Kidney epithelial cell (primary cell): ENCODE measurements at regions not wholly inside any gene's neighbourhood (a gene's known extent, or its start where the extent isn't known, plus 50 kb on each side); places are given as distances from the start of the nearest gene placed in this dataset.

Experiments used
- DNase-seq: peaks from one replicate; pipeline ENCODE4 v3.0.0-alpha.2; 2010; ENCODE audit warnings: low read depth
- H3K27me3 ChIP-seq: 2 replicates; pipeline ENCODE4 v1.6.0; 2011; ENCODE audit warnings: low read length; ENCODE audit not compliant: control insufficient read depth, insufficient read depth
- H3K36me3 ChIP-seq: 2 replicates; pipeline ENCODE4 v1.5.1; 2011; ENCODE audit warnings: low read length; ENCODE audit not compliant: control insufficient read depth, insufficient read depth
- H3K4me3 ChIP-seq: 2 replicates; pipeline ENCODE4 v1.5.1; 2011; ENCODE audit warnings: low read depth, mild to moderate bottlenecking, control low read depth, low read length
- TF ChIP-seq, protein P1 (sequence below): IDR thresholded peaks from 2 replicates; pipeline ENCODE4 v1.5.1; 2011; ENCODE audit warnings: mild to moderate bottlenecking, moderate library complexity, low read length, control low read depth, inconsistent platforms; ENCODE audit not compliant: insufficient read depth, poor library complexity, severe bottlenecking

DNA sequence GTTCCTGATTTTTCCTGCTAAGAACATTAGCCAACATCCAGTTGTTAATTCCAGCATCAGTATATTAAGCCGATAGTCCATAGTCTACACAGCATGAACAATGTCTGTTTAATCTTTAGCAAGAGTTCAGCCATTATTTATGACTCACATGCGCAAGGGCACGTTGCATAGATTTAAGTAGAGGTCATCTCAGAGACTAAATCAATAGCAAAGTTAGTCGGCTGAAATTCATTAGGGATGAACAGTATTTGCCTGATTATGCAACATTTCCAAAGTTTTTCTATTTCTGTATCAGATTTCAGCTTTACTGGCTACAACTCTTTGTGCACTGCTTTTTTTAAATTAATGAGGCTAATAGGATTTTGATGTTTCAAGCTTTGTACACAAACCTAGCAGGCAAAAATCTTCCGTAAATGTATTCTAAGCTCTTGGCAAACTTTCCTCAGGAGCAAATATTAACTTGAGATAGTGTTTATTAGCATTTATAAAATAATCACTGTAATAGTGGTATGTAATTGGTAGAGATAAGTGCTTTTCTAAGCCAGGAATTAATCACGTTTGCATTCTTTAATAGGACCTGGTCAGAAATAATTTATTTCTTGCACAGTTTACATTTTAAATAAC is 578.7 kb upstream of the ID2 start:
- no peak for DNase-seq
- no peaks in the 10 kb centered on the region for H3K27me3 ChIP-seq
- H3K36me3 ChIP-seq: no peaks in the 10 kb centered on the region
- no peak overlapping the region for H3K4me3 ChIP-seq
- TF ChIP-seq, protein P1, sequence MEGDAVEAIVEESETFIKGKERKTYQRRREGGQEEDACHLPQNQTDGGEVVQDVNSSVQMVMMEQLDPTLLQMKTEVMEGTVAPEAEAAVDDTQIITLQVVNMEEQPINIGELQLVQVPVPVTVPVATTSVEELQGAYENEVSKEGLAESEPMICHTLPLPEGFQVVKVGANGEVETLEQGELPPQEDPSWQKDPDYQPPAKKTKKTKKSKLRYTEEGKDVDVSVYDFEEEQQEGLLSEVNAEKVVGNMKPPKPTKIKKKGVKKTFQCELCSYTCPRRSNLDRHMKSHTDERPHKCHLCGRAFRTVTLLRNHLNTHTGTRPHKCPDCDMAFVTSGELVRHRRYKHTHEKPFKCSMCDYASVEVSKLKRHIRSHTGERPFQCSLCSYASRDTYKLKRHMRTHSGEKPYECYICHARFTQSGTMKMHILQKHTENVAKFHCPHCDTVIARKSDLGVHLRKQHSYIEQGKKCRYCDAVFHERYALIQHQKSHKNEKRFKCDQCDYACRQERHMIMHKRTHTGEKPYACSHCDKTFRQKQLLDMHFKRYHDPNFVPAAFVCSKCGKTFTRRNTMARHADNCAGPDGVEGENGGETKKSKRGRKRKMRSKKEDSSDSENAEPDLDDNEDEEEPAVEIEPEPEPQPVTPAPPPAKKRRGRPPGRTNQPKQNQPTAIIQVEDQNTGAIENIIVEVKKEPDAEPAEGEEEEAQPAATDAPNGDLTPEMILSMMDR: no peak

DNA sequence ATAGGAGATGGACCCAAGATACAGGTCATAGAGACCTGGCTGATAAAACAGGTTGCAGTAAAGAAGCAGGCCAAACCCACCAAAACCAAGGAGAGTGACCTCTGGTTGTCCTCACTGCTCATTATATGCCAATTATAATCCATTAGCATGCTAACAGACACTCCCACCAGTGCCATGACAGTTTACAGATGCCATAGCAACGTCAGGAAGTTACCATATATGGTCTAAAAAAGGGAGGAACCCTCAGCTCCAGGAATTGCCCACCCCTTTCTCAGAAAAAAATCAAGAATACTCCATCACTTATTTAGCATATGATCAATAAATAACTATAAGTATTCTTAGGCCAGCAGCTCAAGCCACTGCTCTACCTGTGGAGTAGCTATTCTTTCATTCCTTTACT is 574.7 kb upstream of the ID2 start:
- no peaks in the 10 kb centered on the region for H3K36me3 ChIP-seq
- TF ChIP-seq, protein P1: no peak
- DNase-seq: no peak
- no peak overlapping the region for H3K4me3 ChIP-seq
- no peaks in the 10 kb centered on the region for H3K27me3 ChIP-seq

DNA sequence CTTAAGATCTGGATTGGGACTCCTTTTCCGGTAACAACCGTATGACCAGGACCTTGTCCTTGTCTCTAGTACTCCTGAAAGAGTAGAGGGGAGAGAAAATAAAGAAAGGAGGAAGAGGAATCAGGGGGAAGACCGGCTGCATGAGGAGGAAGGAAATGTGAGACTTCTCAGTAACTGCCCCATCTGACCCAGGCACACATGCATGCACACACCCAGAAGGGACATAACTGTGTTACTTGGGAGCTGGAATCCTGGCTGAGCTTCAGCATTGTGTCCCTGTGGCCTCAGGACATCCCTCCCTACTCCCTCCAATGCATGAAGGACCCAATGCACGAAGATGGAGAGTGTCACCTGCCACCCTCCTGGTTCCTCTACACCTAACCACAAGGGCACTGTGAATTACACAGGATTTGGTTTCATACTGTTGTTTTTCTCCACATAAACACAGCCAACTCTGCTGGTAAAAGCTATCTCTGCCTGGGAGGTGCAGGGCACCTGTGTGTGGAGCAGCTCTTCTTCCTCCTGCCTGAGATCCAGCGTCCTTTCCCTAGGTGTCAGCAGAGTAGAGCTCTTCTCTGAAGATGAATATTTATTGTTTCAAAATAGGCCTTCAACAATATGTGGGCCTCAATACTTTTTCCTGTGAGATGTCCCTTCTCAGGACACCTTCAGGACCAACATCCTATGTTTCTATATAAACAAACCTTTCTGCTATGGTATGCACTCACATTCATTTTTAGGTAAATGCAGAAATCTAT is 574.1 kb upstream of the ID2 start:
- no peak overlapping the region for H3K4me3 ChIP-seq
- no peak for DNase-seq
- H3K36me3 ChIP-seq: no peaks in the 10 kb centered on the region
- TF ChIP-seq, protein P1: no peak
- no peaks in the 10 kb centered on the region for H3K27me3 ChIP-seq

DNA sequence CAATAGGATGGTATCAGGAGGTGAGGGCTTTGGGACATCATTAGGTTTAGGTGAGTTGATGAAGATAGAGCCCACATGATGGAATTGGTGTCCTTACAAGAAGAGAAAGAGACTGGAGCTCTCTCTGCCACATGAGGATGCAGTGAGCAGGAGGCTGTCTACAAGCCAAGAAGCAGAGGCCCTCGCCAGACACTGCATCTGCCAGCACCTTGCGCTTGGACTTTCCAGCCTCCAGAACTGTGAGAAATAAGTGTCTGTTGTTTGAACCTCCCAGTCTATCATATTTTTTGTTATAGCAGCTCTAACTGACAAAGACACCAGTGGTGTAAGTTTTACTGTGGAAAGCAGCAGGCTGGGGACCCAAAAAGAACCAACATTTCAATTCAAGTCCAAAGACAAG is 571.1 kb upstream of the ID2 start:
- Histone ChIP-seq H3K4me3 (no peak overlapping the region), H3K36me3 (no peaks in the 10 kb centered on the region), H3K27me3 (no peaks in the 10 kb centered on the region)
- DNase-seq: no peak
- TF ChIP-seq, protein P1: no peak

DNA sequence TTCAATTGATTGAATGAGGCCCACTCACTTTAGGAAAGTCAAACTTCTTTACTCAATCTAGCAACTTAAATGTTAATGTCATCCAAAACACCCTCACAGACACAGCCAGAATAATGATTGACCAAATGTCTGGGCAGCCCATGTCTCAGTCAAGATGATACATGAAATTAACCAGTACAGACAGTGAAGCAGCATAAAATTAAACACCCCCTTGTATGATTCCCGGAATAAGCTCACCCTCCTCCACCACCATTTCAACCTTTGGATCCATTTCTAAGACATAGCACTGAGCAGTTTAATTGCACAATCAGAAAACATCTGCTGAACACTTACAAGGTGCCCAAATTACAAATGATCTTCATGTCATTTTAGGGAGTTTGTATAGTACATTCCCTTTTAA is 570.7 kb upstream of the ID2 start:
- Histone ChIP-seq H3K27me3 (no peaks in the 10 kb centered on the region), H3K36me3 (no peaks in the 10 kb centered on the region), H3K4me3 (no peak overlapping the region)
- TF ChIP-seq, protein P1: no peak
- no peak for DNase-seq
